K562 (cell line): ENCODE measurements at regions not wholly inside any gene's neighbourhood (a gene's known extent, or its start where the extent isn't known, plus 50 kb on each side); places are given as distances from the start of the nearest gene placed in this dataset.

Source experiments
- ATF1 ChIP-seq, 2 experiments: fragments of 450-650 bp in 1 of 2; IDR thresholded peaks; 2 replicates each; pipeline ENCODE4 v1.6.1; 2016; ENCODE audit warnings: missing compliant biosample characterization in 1 of 2, missing genetic modification characterization in 1 of 2
- BCOR ChIP-seq: fragments of 450-650 bp; IDR thresholded peaks from 2 replicates; pipeline ENCODE4 v1.6.1; 2016
- CBX1 ChIP-seq: sonication (generic); IDR thresholded peaks from 2 replicates; pipeline ENCODE4 v1.6.1; 2016; ENCODE audit warnings: antibody characterized with exemption, low read depth, mild to moderate bottlenecking
- EP300 ChIP-seq: IDR thresholded peaks from 2 replicates; pipeline ENCODE4 v1.6.1; 2012; ENCODE audit warnings: low read length, improper control_type of control experiment
- ESRRA ChIP-seq: fragments of 450-650 bp; IDR thresholded peaks from 2 replicates; pipeline ENCODE4 v1.6.1; 2014; ENCODE audit warnings: low read depth, mild to moderate bottlenecking, moderate library complexity, borderline replicate concordance
- HMGN3 ChIP-seq: IDR thresholded peaks from 2 replicates; pipeline ENCODE4 v1.6.1; 2011; ENCODE audit warnings: borderline replicate concordance, low read depth, mild to moderate bottlenecking, mixed read lengths, low read length; ENCODE audit not compliant: insufficient read length; ENCODE audit errors: extremely low read depth
- HNRNPL ChIP-seq: fragments of 200-400 bp; formaldehyde crosslinking; IDR thresholded peaks from 2 replicates; pipeline ENCODE4 v1.6.1; 2017; ENCODE audit warnings: low read depth, mild to moderate bottlenecking, low read length
- KDM1A ChIP-seq, 2 experiments: fragments of 450-650 bp; IDR thresholded peaks; 2 replicates each; pipeline ENCODE4 v1.6.1; 2016; ENCODE audit warnings: mild to moderate bottlenecking in 2 of 2
- MEF2A ChIP-seq: IDR thresholded peaks from 2 replicates; pipeline ENCODE4 v1.6.1; 2011; ENCODE audit warnings: low read depth, mild to moderate bottlenecking, low read length, moderate library complexity; ENCODE audit not compliant: control insufficient read depth
- NRF1 ChIP-seq, 2 experiments: fragments of 450-650 bp; IDR thresholded peaks in 1 of 2; conservative IDR thresholded peaks in 1 of 2; 2 replicates each; pipeline ENCODE4 v1.6.1; 2014; ENCODE audit warnings: mild to moderate bottlenecking in 2 of 2
- SIN3A ChIP-seq, 2 experiments: fragments of 150-350 bp in 1 of 2; IDR thresholded peaks; 2 replicates each; pipeline ENCODE4 v1.6.1; 2011 to 2016; ENCODE audit warnings: borderline replicate concordance in 2 of 2, low read depth in 2 of 2, low read length in 2 of 2, mild to moderate bottlenecking in 2 of 2, moderate library complexity in 2 of 2; ENCODE audit not compliant: control insufficient read depth in 1 of 2
- TBP ChIP-seq: optimal IDR thresholded peaks from 2 replicates; pipeline ENCODE3; 2011; ENCODE audit warnings: low read depth, low read length, improper control_type of control experiment
- ZC3H8 ChIP-seq: fragments of 450-650 bp; IDR thresholded peaks from 2 replicates; pipeline ENCODE4 v1.6.1; 2017
- ZFX ChIP-seq: sonication (generic); formaldehyde crosslinking; IDR thresholded peaks from 2 replicates; pipeline ENCODE4 v1.8.0; 2022; ENCODE audit warnings: mild to moderate bottlenecking, missing genetic modification reagents, moderate library complexity
- ZSCAN29 ChIP-seq: fragments of 450-650 bp; IDR thresholded peaks from 2 replicates; pipeline ENCODE4 v1.6.1; 2017
- TF ChIP-seq, protein P1 (sequence below): sonication (generic); formaldehyde crosslinking; IDR thresholded peaks from 2 replicates; pipeline ENCODE4 v1.8.0; 2022; ENCODE audit warnings: missing genetic modification reagents, mild to moderate bottlenecking, borderline replicate concordance
- TF ChIP-seq, protein P2 (sequence below): IDR thresholded peaks from 2 replicates; pipeline ENCODE4 v1.6.1; 2016; ENCODE audit warnings: missing genetic modification characterization, missing compliant biosample characterization
- TF ChIP-seq, protein P3 (sequence below): fragments of 200-800 bp; sonication (Bioruptor generic); IDR thresholded peaks from 2 replicates; pipeline ENCODE4 v1.6.1; 2017; ENCODE audit warnings: missing genetic modification characterization, missing compliant biosample characterization
- TF ChIP-seq, protein P4 (sequence below): fragments of 250-450 bp; sonication (Bioruptor Pico); IDR thresholded peaks from 2 replicates; pipeline ENCODE4 v1.9.0; 2021; ENCODE audit warnings: mild to moderate bottlenecking

DNA sequence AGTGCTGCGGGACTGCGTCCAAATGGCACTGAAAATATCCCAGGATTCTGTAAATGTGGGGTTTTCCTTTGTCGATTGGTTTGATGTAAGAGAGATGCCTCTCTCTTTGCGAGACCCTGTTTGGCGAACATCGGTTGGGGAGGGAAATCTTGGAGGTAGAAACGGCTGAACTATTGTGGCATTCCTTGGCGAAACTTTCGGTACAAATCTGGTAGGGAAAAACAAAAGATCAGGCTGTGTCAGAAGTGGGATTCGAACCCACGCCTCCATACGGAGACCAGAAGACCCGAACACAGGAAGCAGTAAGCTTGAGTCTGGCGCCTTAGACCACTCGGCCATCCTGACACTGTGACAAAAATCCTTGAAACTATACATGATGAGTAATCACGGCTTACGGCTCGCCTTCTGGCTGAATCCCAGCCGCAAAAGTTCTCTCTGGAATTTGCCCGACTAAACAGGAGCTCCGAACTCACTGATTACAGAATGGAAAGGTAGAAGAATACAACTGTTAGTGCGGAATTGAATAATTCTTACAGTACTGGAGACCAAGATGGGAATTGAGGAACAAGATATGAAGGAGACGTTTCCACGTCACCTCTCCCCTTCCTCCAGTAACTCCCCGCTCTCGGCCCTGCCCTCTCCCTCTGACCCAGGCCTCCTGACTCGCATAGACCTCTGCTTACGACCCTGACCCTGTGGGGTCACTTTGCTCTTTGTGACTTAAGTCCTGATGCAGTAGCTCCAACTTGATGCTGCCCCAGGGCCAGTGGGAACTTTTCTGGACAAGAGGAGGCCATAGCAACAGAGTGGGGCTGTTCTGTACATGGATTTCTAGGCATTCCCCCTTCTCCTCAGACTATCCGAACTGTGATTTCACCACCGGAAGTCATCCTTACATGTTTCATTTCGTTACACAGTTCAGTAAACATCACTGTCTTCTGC, 132.8 kb upstream of the ZNF184 start (continued):
- TF ChIP-seq, protein P1, sequence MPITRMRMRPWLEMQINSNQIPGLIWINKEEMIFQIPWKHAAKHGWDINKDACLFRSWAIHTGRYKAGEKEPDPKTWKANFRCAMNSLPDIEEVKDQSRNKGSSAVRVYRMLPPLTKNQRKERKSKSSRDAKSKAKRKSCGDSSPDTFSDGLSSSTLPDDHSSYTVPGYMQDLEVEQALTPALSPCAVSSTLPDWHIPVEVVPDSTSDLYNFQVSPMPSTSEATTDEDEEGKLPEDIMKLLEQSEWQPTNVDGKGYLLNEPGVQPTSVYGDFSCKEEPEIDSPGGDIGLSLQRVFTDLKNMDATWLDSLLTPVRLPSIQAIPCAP (CRISPR knock-in tag): no peak
- peak; percentile 68; the same call in 1 of the 2 replicates for TF ChIP-seq CBX1
- TF ChIP-seq, protein P2, sequence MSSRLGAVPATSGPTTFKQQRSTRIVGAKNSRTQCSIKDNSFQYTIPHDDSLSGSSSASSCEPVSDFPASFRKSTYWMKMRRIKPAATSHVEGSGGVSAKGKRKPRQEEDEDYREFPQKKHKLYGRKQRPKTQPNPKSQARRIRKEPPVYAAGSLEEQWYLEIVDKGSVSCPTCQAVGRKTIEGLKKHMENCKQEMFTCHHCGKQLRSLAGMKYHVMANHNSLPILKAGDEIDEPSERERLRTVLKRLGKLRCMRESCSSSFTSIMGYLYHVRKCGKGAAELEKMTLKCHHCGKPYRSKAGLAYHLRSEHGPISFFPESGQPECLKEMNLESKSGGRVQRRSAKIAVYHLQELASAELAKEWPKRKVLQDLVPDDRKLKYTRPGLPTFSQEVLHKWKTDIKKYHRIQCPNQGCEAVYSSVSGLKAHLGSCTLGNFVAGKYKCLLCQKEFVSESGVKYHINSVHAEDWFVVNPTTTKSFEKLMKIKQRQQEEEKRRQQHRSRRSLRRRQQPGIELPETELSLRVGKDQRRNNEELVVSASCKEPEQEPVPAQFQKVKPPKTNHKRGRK (tag): peak; percentile 46; the same call in 1 of the 2 replicates
- TF ChIP-seq TBP: peak; percentile 100
- TF ChIP-seq, protein P3, sequence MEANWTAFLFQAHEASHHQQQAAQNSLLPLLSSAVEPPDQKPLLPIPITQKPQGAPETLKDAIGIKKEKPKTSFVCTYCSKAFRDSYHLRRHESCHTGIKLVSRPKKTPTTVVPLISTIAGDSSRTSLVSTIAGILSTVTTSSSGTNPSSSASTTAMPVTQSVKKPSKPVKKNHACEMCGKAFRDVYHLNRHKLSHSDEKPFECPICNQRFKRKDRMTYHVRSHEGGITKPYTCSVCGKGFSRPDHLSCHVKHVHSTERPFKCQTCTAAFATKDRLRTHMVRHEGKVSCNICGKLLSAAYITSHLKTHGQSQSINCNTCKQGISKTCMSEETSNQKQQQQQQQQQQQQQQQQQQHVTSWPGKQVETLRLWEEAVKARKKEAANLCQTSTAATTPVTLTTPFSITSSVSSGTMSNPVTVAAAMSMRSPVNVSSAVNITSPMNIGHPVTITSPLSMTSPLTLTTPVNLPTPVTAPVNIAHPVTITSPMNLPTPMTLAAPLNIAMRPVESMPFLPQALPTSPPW (CRISPR knock-in tag): no peak
- no peak for TF ChIP-seq HNRNPL
- TF ChIP-seq ZFX (CRISPR knock-in tag): peak; percentile 56
- peak; percentile 69; the same call in 1 of the 2 replicates for TF ChIP-seq BCOR
- TF ChIP-seq KDM1A (IDR thresholded peaks at IDR 0.05): peak; percentile 17 to 53; a peak in 2 of 4 replicates
- TF ChIP-seq NRF1 (conservative IDR thresholded peaks at IDR 0.05 in 1 of 2, IDR thresholded peaks at IDR 0.05 in 1 of 2): no peak; a peak in 2 of 4 replicates
- TF ChIP-seq SIN3A (IDR thresholded peaks at IDR 0.05; ENCODE audit: borderline replicate concordance in 2 of 2, control insufficient read depth in 1 of 2, low read depth in 2 of 2, low read length in 2 of 2): 0 out of 4 replicates have a peak, but pooled peaks of 1 of the 2 experiments have one; percentile 33
- TF ChIP-seq ATF1 (CRISPR knock-in tag; IDR thresholded peaks at IDR 0.05): no peak
- TF ChIP-seq ATF1 (tag; IDR thresholded peaks at IDR 0.05): peak; percentile 76
- TF ChIP-seq, protein P4, sequence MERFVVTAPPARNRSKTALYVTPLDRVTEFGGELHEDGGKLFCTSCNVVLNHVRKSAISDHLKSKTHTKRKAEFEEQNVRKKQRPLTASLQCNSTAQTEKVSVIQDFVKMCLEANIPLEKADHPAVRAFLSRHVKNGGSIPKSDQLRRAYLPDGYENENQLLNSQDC (CRISPR knock-in tag): no peak
- TF ChIP-seq EP300: peak; percentile 84
- peak; percentile 10; the same call in 1 of the 2 replicates for TF ChIP-seq ZC3H8
- no peak for TF ChIP-seq HMGN3
- peak; percentile 44 for TF ChIP-seq ESRRA
- peak; percentile 36; the same call in 1 of the 2 replicates for TF ChIP-seq MEF2A
- peak; percentile 85 for TF ChIP-seq ZSCAN29
